IMR-90 (cell line): ENCODE measurements at regions not wholly inside any gene's neighbourhood (a gene's known extent, or its start where the extent isn't known, plus 50 kb on each side); places are given as distances from the start of the nearest gene placed in this dataset.

Experiments used
- ATAC-seq: fragments of 200-7000 bp; cut with Tn5 transposase; 2 replicates; pipeline ENCODE4 v1.9.1; 2020; ENCODE audit warnings: low read depth, mild to moderate bottlenecking, moderate library complexity
- BruUV-seq: library from RNA; stranded (reverse); fragments of 400-500 nt; replicated peaks from 2 replicates; lab custom pipeline; 2021; lab: Mats Ljungman, UMichigan
- CTCF ChIA-PET: fragments of 300-600 bp; formaldehyde crosslinking; extraction: SDS; loops from one replicate; lab custom pipeline; 2021; ENCODE audit warnings: antibody characterized with exemption; lab: Yijun Ruan, JAX
- POLR2A ChIA-PET: fragments of 300-600 bp; sonication (Branson Sonifier 250); formaldehyde crosslinking; loops from one replicate; lab custom pipeline; 2022; ENCODE audit warnings: antibody characterized with exemption; ENCODE audit not compliant: unreplicated experiment; lab: Charles Lee
- DNase-seq: peaks from one replicate; pipeline ENCODE4 v3.0.0; 2013
- H2AFZ ChIP-seq: replicated peaks from 2 replicates; pipeline ENCODE3; 2013; ENCODE audit warnings: low read length, mild to moderate bottlenecking; ENCODE audit not compliant: poor library complexity
- H2AK5ac ChIP-seq: 2 replicates; pipeline ENCODE4 v1.6.1; 2013; ENCODE audit warnings: low read depth, low read length, inconsistent platforms
- H2AK9ac ChIP-seq: replicated peaks from 2 replicates; pipeline ENCODE3; 2013; ENCODE audit warnings: mild to moderate bottlenecking, low read depth, low read length, moderate library complexity; ENCODE audit not compliant: poor library complexity
- H2BK120ac ChIP-seq: 2 replicates; pipeline ENCODE4 v1.6.1; 2013; ENCODE audit warnings: low read depth, low read length, inconsistent platforms
- H2BK15ac ChIP-seq: 3 replicates; pipeline ENCODE4 v1.6.1; 2013; ENCODE audit warnings: low read depth, low read length, inconsistent platforms
- H2BK20ac ChIP-seq: 2 replicates; pipeline ENCODE4 v1.6.1; 2013; ENCODE audit warnings: low read depth, mild to moderate bottlenecking, inconsistent platforms, low read length, moderate library complexity
- H2BK5ac ChIP-seq: 2 replicates; pipeline ENCODE4 v1.6.1; 2013; ENCODE audit warnings: mild to moderate bottlenecking, low read depth, low read length, inconsistent platforms; ENCODE audit not compliant: poor library complexity, severe bottlenecking
- H3K14ac ChIP-seq: replicated peaks from 2 replicates; pipeline ENCODE4 v1.6.1; 2013; ENCODE audit warnings: low read depth, low read length, inconsistent platforms
- H3K18ac ChIP-seq: 2 replicates; pipeline ENCODE4 v1.6.1; 2013; ENCODE audit warnings: low read depth, low read length, control low read depth
- H3K23ac ChIP-seq: 2 replicates; pipeline ENCODE4 v1.6.1; 2013; ENCODE audit warnings: low read depth, low read length, inconsistent platforms
- H3K27ac ChIP-seq: 2 replicates; pipeline ENCODE4 v1.5.1; 2013; ENCODE audit warnings: mild to moderate bottlenecking, control low read depth, low read length; ENCODE audit not compliant: insufficient read depth
- H3K27me3 ChIP-seq: 2 replicates; pipeline ENCODE4 v1.6.1; 2013; ENCODE audit warnings: low read length; ENCODE audit not compliant: control insufficient read depth, insufficient read depth
- H3K36me3 ChIP-seq: 2 replicates; pipeline ENCODE4 v1.6.1; 2013; ENCODE audit warnings: low read length, mixed read lengths; ENCODE audit not compliant: control insufficient read depth, insufficient read depth
- H3K4ac ChIP-seq: 2 replicates; pipeline ENCODE4 v1.6.1; 2013; ENCODE audit warnings: low read depth, low read length, inconsistent platforms
- H3K4me1 ChIP-seq: 2 replicates; pipeline ENCODE4 v1.6.1; 2013; ENCODE audit warnings: low read length, mixed read lengths; ENCODE audit not compliant: control insufficient read depth, insufficient read depth
- H3K4me2 ChIP-seq: 2 replicates; pipeline ENCODE4 v1.6.1; 2013; ENCODE audit warnings: low read depth, mild to moderate bottlenecking, control low read depth, low read length, moderate library complexity
- H3K4me3 ChIP-seq: 2 replicates; pipeline ENCODE4 v1.5.1; 2013; ENCODE audit warnings: low read depth, mild to moderate bottlenecking, control low read depth, low read length, moderate library complexity; ENCODE audit not compliant: insufficient read depth
- H3K56ac ChIP-seq: 2 replicates; pipeline ENCODE4 v1.6.1; 2013; ENCODE audit warnings: low read length, inconsistent platforms; ENCODE audit not compliant: insufficient read depth; ENCODE audit errors: extremely low read depth
- H3K79me1 ChIP-seq, 2 experiments: 2 replicates each; pipeline ENCODE4 v1.6.1; 2013; ENCODE audit warnings: low read length in 2 of 2, inconsistent platforms in 1 of 2, low read depth in 1 of 2
- H3K9ac ChIP-seq: 2 replicates; pipeline ENCODE4 v1.6.1; 2013; ENCODE audit warnings: low read depth, low read length, control low read depth
- H3K9me1 ChIP-seq: 2 replicates; pipeline ENCODE4 v1.6.1; 2013; ENCODE audit warnings: low read length, inconsistent platforms; ENCODE audit not compliant: insufficient read depth
- H3K9me3 ChIP-seq: 2 replicates; pipeline ENCODE4 v1.6.1; 2013; ENCODE audit warnings: low read length; ENCODE audit not compliant: control insufficient read depth, insufficient read depth
- H4K20me1 ChIP-seq: 2 replicates; pipeline ENCODE4 v1.6.1; 2013; ENCODE audit warnings: low read length, inconsistent platforms; ENCODE audit not compliant: insufficient read depth
- H4K5ac ChIP-seq: 2 replicates; pipeline ENCODE4 v1.6.1; 2013; ENCODE audit warnings: mild to moderate bottlenecking, low read depth, low read length, control low read depth
- H4K8ac ChIP-seq, 2 experiments: 2 replicates each; pipeline ENCODE4 v1.6.1; 2013; ENCODE audit warnings: low read depth in 2 of 2, low read length in 2 of 2, control low read depth in 1 of 2, inconsistent platforms in 1 of 2
- H4K91ac ChIP-seq: 2 replicates; pipeline ENCODE4 v1.6.1; 2013; ENCODE audit warnings: low read depth, low read length, inconsistent platforms; ENCODE audit not compliant: insufficient read depth
- CEBPB ChIP-seq: IDR thresholded peaks from 2 replicates; pipeline ENCODE4 v1.6.1; 2012; ENCODE audit warnings: low read depth, low read length, improper control_type of control experiment
- MAFK ChIP-seq: IDR thresholded peaks from 2 replicates; pipeline ENCODE4 v1.6.1; 2012; ENCODE audit warnings: low read depth, low read length, improper control_type of control experiment
- RCOR1 ChIP-seq: IDR thresholded peaks from 2 replicates; pipeline ENCODE4 v1.6.1; 2012; ENCODE audit warnings: mild to moderate bottlenecking, low read length, improper control_type of control experiment; ENCODE audit not compliant: insufficient replicate concordance
- RFX5 ChIP-seq: IDR thresholded peaks from 2 replicates; pipeline ENCODE4 v1.8.0; 2012; ENCODE audit warnings: low read depth, mild to moderate bottlenecking, low read length, moderate library complexity
- WGBS, 2 experiments: methylation state at CpG; one replicate each; pipeline versions ENCODE4 v1.1.5 to v1.1.7; 2013; ENCODE audit warnings: missing lambda C conversion rate in 2 of 2; ENCODE audit not compliant: insufficient read length in 1 of 2; ENCODE audit errors: extremely low coverage in 2 of 2; 5-methylcytosine and 5-hydroxymethylcytosine counted together
- dilution Hi-C: fragments of 300-500 bp; cut with HindIII; formaldehyde crosslinking; loops from one replicate; pipeline ENCODE4 v1.14.3; 2018; ENCODE audit warnings: low sequenced_read_pairs; ENCODE audit not compliant: unreplicated experiment
- in situ Hi-C: fragments of 300-500 bp; cut with MboI; formaldehyde crosslinking; loops from 3 replicates; pipeline ENCODE4 v1.14.3; 2019; ENCODE audit warnings: low sequenced_read_pairs, inconsistent platforms, mixed read lengths
- intact Hi-C: fragments of 100-400 bp; cut with micrococcal nuclease; formaldehyde crosslinking; loops from 2 replicates; pipeline ENCODE4 v1.10.0; 2022

GRCh38 chr5:67375606-67376005 lies 179.0 kb upstream of the CD180 start:
- Histone ChIP-seq H4K5ac (no peak overlapping the region), H3K4ac (no peak overlapping the region), H3K27ac (no peak overlapping the region), H2BK15ac (no peak overlapping the region), H3K23ac (no peak overlapping the region), H3K27me3 (no peaks in the 10 kb centered on the region; the same call in 1 of the 2 replicates), H3K4me2 (no peak overlapping the region), H4K91ac (no peak overlapping the region), H2BK5ac (no peak overlapping the region), H2BK120ac (no peak overlapping the region), H2AFZ (no peak overlapping the region), H3K79me1 (no peaks in the 10 kb centered on the region), H2BK20ac (no peak overlapping the region), H2AK5ac (no peak overlapping the region), H3K14ac (no peak overlapping the region), H2AK9ac (no peak overlapping the region), H3K4me3 (no peak overlapping the region), H3K9ac (no peak overlapping the region), H3K36me3 (no peaks in the 10 kb centered on the region), H3K9me1 (no peaks in the 10 kb centered on the region), H3K4me1 (no peaks in the 10 kb centered on the region), H4K8ac (no peak overlapping the region), H3K9me3 (no peaks in the 10 kb centered on the region), H4K20me1 (no peaks in the 10 kb centered on the region), H3K18ac (no peak overlapping the region), H3K56ac (no peak overlapping the region)
- no CpG with 5 or more reads among the region's 2 CpGs for WGBS, 2 experiments
- TF ChIP-seq RCOR1 = no peak
- TF ChIP-seq CEBPB = no peak
- TF ChIP-seq MAFK = no peak
- no peak for TF ChIP-seq RFX5
- ATAC-seq = no peak
- DNase-seq = no peak
- ChIA-PET POLR2A (no interaction called here), CTCF (no interaction called here)
- intact Hi-C loops (no loop called here), dilution Hi-C loops (no loop called here), in situ Hi-C loops (no loop called here)
- BruUV-seq = no TSS peak
